GM04504 (cell line): ENCODE measurements at regions not wholly inside any gene's neighbourhood (a gene's known extent, or its start where the extent isn't known, plus 50 kb on each side); places are given as distances from the start of the nearest gene placed in this dataset.

Source experiments
- DNase-seq: peaks from one replicate; pipeline ENCODE4 v3.0.0-alpha.2; 2012; ENCODE audit warnings: low read depth

GRCh38 chr18:38397094-38397493 is 831.5 kb upstream of the CELF4 start:
- DNase-seq: no peak

GRCh38 chr18:38386146-38386545 is 820.5 kb upstream of the CELF4 start:
- DNase-seq: no peak

GRCh38 chr18:38369772-38370690 is 804.4 kb upstream of the CELF4 start:
- no peak for DNase-seq

- DNase-seq: no peak
Observed at GRCh38 chr18:38368886-38369285, 803.3 kb upstream of the CELF4 start.

GRCh38 chr18:38368246-38368645 is 802.6 kb upstream of the CELF4 start:
- no peak for DNase-seq

- DNase-seq: no peak
Observed at GRCh38 chr18:38367473-38367872, 801.9 kb upstream of the CELF4 start.

GRCh38 chr18:38362286-38362792 is 796.7 kb upstream of the CELF4 start:
- DNase-seq: no peak

GRCh38 chr18:38358805-38359657 is 793.4 kb upstream of the CELF4 start:
- DNase-seq: no peak

- no peak for DNase-seq
Observed at GRCh38 chr18:38353149-38353548, 787.6 kb upstream of the CELF4 start.

GRCh38 chr18:38350141-38350540 is 784.5 kb upstream of the CELF4 start:
- no peak for DNase-seq

- no peak for DNase-seq
Observed at GRCh38 chr18:38330573-38330972, 765.0 kb upstream of the CELF4 start.

GRCh38 chr18:38329145-38329544 is 763.5 kb upstream of the CELF4 start:
- DNase-seq: no peak

GRCh38 chr18:38322206-38322605 is 756.6 kb upstream of the CELF4 start:
- DNase-seq: no peak

GRCh38 chr18:38321262-38321661 is 755.7 kb upstream of the CELF4 start:
- DNase-seq: no peak

- DNase-seq: no peak
Observed at GRCh38 chr18:38318416-38318815, 752.8 kb upstream of the CELF4 start.

GRCh38 chr18:38313831-38314230 is 748.2 kb upstream of the CELF4 start:
- no peak for DNase-seq

GRCh38 chr18:38312532-38312931 is 746.9 kb upstream of the CELF4 start:
- DNase-seq: no peak

- DNase-seq: no peak
Observed at GRCh38 chr18:38310936-38311335, 745.3 kb upstream of the CELF4 start.

- DNase-seq: no peak
Observed at GRCh38 chr18:38307914-38308313, 742.3 kb upstream of the CELF4 start.

GRCh38 chr18:38305961-38306360 is 740.4 kb upstream of the CELF4 start:
- DNase-seq: no peak

GRCh38 chr18:38301621-38302020 is 736.0 kb upstream of the CELF4 start:
- no peak for DNase-seq

GRCh38 chr18:38297910-38298309 is 732.3 kb upstream of the CELF4 start:
- DNase-seq: no peak

GRCh38 chr18:38290229-38290628 is 724.6 kb upstream of the CELF4 start:
- DNase-seq: no peak
